GM10847 (cell line): ENCODE measurements at regions not wholly inside any gene's neighbourhood (a gene's known extent, or its start where the extent isn't known, plus 50 kb on each side); places are given as distances from the start of the nearest gene placed in this dataset.

ENCODE experiments used
- POLR2A ChIP-seq: IDR thresholded peaks from 2 replicates; pipeline ENCODE4 v1.6.1; 2011; ENCODE audit not compliant: insufficient read length; ENCODE audit errors: extremely low read depth

GRCh38 chr5:124641154-124641792 lies 105.2 kb downstream of the ZNF608 start:
- TF ChIP-seq POLR2A: no peak

- TF ChIP-seq POLR2A: no peak
Observed at GRCh38 chr5:124639095-124639665, 107.3 kb downstream of the ZNF608 start.

- TF ChIP-seq POLR2A: no peak
Observed at GRCh38 chr5:124637011-124637410, 109.4 kb downstream of the ZNF608 start.

GRCh38 chr5:124634741-124635323 lies 111.6 kb downstream of the ZNF608 start:
- TF ChIP-seq POLR2A: no peak

GRCh38 chr5:124634228-124634739 lies 112.2 kb downstream of the ZNF608 start:
- TF ChIP-seq POLR2A: no peak

GRCh38 chr5:124633209-124633608 lies 113.2 kb downstream of the ZNF608 start:
- TF ChIP-seq POLR2A: no peak

GRCh38 chr5:124631874-124632550 lies 114.4 kb downstream of the ZNF608 start:
- TF ChIP-seq POLR2A: no peak

- no peak for TF ChIP-seq POLR2A
Observed at GRCh38 chr5:124630767-124631704, 115.4 kb downstream of the ZNF608 start.

- TF ChIP-seq POLR2A: no peak
Observed at GRCh38 chr5:124628721-124629596, 117.5 kb downstream of the ZNF608 start.

- TF ChIP-seq POLR2A: no peak
Observed at GRCh38 chr5:124627815-124628595, 118.4 kb downstream of the ZNF608 start.

GRCh38 chr5:124626053-124626452 lies 120.4 kb downstream of the ZNF608 start:
- TF ChIP-seq POLR2A: no peak

- TF ChIP-seq POLR2A: no peak
Observed at GRCh38 chr5:124623265-124623664, 123.2 kb downstream of the ZNF608 start.

- TF ChIP-seq POLR2A: no peak
Observed at GRCh38 chr5:124622851-124623250, 123.6 kb downstream of the ZNF608 start.
